Large intestine (tissue), 3 donors: ENCODE measurements at regions not wholly inside any gene's neighbourhood (a gene's known extent, or its start where the extent isn't known, plus 50 kb on each side); places are given as distances from the start of the nearest gene placed in this dataset.
A peak's percentile ranks its signal among the peaks of the same experiment; 100 is the strongest.

ENCODE experiments used
- DNase-seq, 2 donors: peaks; one replicate each; pipeline versions ENCODE4 v3.0.0 to v3.0.0-alpha.2; 2013
- H3K27ac ChIP-seq: one replicate; pipeline ENCODE4 v1.5.1; 2013; ENCODE audit warnings: low read length
- H3K27me3 ChIP-seq: 2 replicates; pipeline ENCODE4 v1.6.1; 2013; ENCODE audit warnings: low read length; ENCODE audit not compliant: control insufficient read depth, insufficient read depth
- H3K36me3 ChIP-seq: 2 replicates; pipeline ENCODE4 v1.6.1; 2013; ENCODE audit warnings: low read length; ENCODE audit not compliant: control insufficient read depth, insufficient read depth
- H3K4me1 ChIP-seq: one replicate; pipeline ENCODE4 v1.6.1; 2013; ENCODE audit warnings: low read length; ENCODE audit not compliant: control insufficient read depth, insufficient read depth
- H3K4me3 ChIP-seq: one replicate; pipeline ENCODE4 v1.5.1; 2013; ENCODE audit warnings: low read length
- H3K9me3 ChIP-seq: one replicate; pipeline ENCODE4 v1.6.1; 2013; ENCODE audit warnings: mild to moderate bottlenecking, low read depth, low read length, moderate library complexity; ENCODE audit not compliant: control insufficient read depth
- WGBS: methylation state at CpG from one replicate; pipeline ENCODE4 v1.1.5; 2013; ENCODE audit warnings: low lambda C conversion rate; ENCODE audit not compliant: insufficient coverage; 5-methylcytosine and 5-hydroxymethylcytosine counted together

DNA sequence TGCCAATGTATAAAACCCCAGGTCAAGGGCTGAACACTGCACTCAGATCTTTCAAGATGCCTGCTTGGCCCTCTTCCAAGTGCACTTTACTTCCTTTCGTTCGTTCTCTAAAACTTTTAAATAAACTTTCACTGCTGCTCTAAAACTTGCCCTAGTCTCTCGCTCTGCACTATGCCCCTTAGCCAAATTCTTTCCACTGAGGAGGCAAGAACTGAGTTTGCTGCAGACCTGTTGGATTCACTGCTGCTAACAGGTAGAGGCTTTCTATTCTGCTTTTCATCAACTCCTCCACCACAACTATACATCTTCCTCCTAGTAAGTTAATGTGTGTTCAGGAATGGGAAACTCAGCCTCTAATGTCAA is 467.9 kb downstream of the MBD2 start:
- H3K9me3 ChIP-seq, result no peaks in the 10 kb centered on the region
- H3K4me3 ChIP-seq, result no peak overlapping the region
- no peaks in the 10 kb centered on the region for H3K4me1 ChIP-seq
- WGBS, result 80% methylated on average over 1 of the region's 3 CpGs
- no peaks in the 10 kb centered on the region for H3K36me3 ChIP-seq
- DNase-seq, result no peak
- no peak overlapping the region for H3K27ac ChIP-seq
- H3K27me3 ChIP-seq, result no peaks in the 10 kb centered on the region

GRCh38 chr18:53755914-53756609 is 468.4 kb downstream of the MBD2 start:
- WGBS, result 74% methylated on average over 3 of the region's 5 CpGs
- no peaks in the 10 kb centered on the region for H3K36me3 ChIP-seq
- no peaks in the 10 kb centered on the region for H3K4me1 ChIP-seq
- no peak overlapping the region for H3K27ac ChIP-seq
- H3K9me3 ChIP-seq, result no peaks in the 10 kb centered on the region
- no peaks in the 10 kb centered on the region for H3K27me3 ChIP-seq
- DNase-seq, result peak in 1 of 2 donors; percentile 4
- H3K4me3 ChIP-seq, result no peak overlapping the region

DNA sequence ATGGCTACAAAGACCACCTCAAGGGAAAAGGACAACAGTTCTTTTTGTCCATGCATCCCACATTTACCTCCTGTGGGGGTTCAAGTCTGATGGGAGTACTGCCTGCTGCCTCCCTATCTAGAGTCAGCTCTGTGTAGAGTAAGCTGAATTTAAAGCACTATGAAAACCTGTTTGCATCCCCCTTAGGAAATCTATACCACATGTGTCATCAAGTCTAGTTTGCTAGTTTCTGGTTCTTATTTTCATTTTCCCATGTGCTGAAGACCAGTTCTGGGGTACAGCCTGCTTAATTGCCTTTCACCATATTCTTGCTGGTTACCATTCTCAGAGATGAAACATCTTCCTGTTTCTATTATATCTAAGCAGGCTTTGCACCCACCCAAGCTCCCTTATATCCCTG is 470.3 kb downstream of the MBD2 start:
- H3K4me1 ChIP-seq, result no peaks in the 10 kb centered on the region
- H3K27me3 ChIP-seq, result no peaks in the 10 kb centered on the region
- no peak overlapping the region for H3K4me3 ChIP-seq
- no peaks in the 10 kb centered on the region for H3K36me3 ChIP-seq
- no peak overlapping the region for H3K27ac ChIP-seq
- no peaks in the 10 kb centered on the region for H3K9me3 ChIP-seq
- no peak for DNase-seq

- Histone ChIP-seq H3K27me3 (no peaks in the 10 kb centered on the region), H3K36me3 (no peaks in the 10 kb centered on the region), H3K4me1 (no peaks in the 10 kb centered on the region), H3K9me3 (no peaks in the 10 kb centered on the region), H3K4me3 (no peak overlapping the region), H3K27ac (no peak overlapping the region)
- no peak for DNase-seq
- 95% methylated on average over 2 of the region's 3 CpGs for WGBS
These were observed 470.9 kb downstream of the MBD2 start for GRCh38 chr18:53753601-53754000.

DNA sequence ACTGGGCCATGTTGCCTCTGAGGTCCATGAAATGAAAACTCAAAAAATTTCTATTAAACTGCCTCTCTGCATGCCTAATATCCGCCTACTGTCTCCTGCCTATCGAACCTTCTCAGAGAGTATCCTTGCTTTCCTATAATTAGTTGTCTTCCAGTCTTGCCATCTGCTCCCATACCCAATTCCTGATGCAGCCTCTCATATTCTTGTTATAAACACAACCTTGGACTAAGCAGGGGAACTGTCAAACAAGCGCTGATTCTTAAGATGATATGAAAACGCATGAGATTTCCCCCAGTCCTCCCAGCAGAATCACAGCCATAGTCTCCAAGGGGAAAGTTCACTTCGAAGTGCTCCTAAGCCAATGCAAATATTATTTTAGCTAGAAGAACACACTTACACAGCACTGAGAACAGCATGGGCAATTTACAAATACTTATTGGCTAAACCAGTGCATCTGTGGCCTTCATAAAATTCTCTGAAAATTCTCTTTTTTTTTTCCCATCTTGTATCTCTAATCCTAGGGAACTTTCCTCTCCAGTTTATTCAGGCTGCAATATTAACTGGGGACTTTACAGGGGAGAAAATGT is 471.6 kb downstream of the MBD2 start:
- H3K4me3 ChIP-seq, result no peak overlapping the region
- H3K9me3 ChIP-seq, result no peaks in the 10 kb centered on the region
- no peaks in the 10 kb centered on the region for H3K36me3 ChIP-seq
- no peaks in the 10 kb centered on the region for H3K27me3 ChIP-seq
- DNase-seq, result no peak
- no CpG with 5 or more reads among the region's 5 CpGs for WGBS
- H3K4me1 ChIP-seq, result no peaks in the 10 kb centered on the region
- H3K27ac ChIP-seq, result no peak overlapping the region

DNA sequence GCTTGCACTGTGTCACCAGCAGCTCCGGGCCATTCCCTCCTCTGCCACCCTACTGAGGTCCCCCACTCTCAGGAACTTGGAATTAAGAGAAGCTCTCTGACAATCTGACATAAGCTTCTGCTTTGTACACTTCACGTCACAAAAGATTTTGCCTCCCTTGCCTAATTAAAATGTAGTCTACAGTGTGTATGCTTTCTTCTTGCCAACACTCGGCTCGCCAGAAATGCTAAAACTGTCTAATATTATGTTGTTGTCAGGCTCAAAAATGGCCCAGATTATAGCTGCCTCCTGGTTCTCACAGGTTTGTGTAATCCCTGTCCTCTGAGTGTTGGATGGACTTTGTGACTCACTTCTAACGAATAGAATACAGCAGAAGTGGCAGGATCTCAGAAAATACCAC is 474.7 kb downstream of the MBD2 start:
- H3K27me3 ChIP-seq, result no peaks in the 10 kb centered on the region
- DNase-seq, result no peak
- no peaks in the 10 kb centered on the region for H3K36me3 ChIP-seq
- no CpG with 5 or more reads among the region's 5 CpGs for WGBS
- no peaks in the 10 kb centered on the region for H3K4me1 ChIP-seq
- H3K4me3 ChIP-seq, result no peak overlapping the region
- H3K9me3 ChIP-seq, result no peaks in the 10 kb centered on the region
- H3K27ac ChIP-seq, result no peak overlapping the region

DNA sequence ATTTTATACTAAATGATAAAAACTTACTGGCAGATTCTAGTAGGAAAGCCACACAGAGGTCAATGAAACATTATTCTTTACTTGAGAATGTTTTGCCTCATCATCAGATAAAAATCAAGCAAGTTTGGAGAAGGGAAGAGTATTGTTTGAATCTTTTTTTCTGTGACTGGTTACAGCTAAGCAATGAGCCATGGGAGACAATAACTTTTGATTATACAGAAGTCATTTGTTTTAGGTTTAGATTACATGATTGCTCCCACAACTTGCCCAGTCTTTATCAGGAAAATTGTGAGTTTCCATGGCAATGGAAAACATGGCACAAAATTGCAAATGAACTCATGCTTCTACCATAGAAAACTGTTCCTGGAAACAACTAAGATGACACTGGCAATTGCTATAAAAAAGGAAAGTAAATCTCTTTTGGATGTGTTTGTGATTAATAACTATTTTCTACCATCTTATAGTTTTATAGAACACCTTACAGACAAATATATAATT is 476.8 kb downstream of the MBD2 start:
- no peaks in the 10 kb centered on the region for H3K9me3 ChIP-seq

GRCh38 chr18:53747210-53747609 is 477.3 kb downstream of the MBD2 start:
- no peaks in the 10 kb centered on the region for H3K4me1 ChIP-seq
- H3K9me3 ChIP-seq, result no peaks in the 10 kb centered on the region
- no peak overlapping the region for H3K4me3 ChIP-seq
- no peaks in the 10 kb centered on the region for H3K27me3 ChIP-seq
- WGBS, result 86% methylated on average over 2 of the region's 2 CpGs
- no peak for DNase-seq
- H3K27ac ChIP-seq, result no peak overlapping the region
- no peaks in the 10 kb centered on the region for H3K36me3 ChIP-seq

More for the DNA sequence above, 476.8 kb downstream of the MBD2 start:
- Histone ChIP-seq H3K36me3 (no peaks in the 10 kb centered on the region), H3K27ac (no peak overlapping the region), H3K4me3 (no peak overlapping the region), H3K4me1 (no peaks in the 10 kb centered on the region), H3K27me3 (no peaks in the 10 kb centered on the region)
- DNase-seq, result no peak

DNA sequence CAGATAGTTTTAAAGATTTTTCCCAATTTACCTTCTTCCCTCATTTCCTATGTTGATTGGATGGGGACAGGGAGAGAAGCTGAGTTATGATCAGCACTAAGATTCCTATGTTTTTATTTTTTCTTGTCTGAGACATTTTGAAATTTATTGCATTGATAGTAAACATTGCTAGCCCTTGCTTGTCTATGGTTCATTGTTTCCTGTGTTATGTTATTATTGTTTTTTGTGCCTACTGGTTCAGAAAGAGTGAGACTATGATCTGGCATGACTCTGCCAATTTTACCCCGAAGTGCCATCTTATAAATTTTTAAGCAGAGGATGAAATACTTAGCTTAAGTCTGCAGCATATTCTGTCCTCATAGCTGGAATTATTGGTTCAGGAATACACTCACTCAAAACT is 478.5 kb downstream of the MBD2 start:
- Histone ChIP-seq H3K27ac (no peak overlapping the region), H3K27me3 (no peaks in the 10 kb centered on the region), H3K4me1 (no peaks in the 10 kb centered on the region), H3K36me3 (no peaks in the 10 kb centered on the region), H3K9me3 (no peaks in the 10 kb centered on the region), H3K4me3 (no peak overlapping the region)
- 86% methylated on average over 1 of the region's 1 CpG for WGBS
- DNase-seq, result no peak

DNA sequence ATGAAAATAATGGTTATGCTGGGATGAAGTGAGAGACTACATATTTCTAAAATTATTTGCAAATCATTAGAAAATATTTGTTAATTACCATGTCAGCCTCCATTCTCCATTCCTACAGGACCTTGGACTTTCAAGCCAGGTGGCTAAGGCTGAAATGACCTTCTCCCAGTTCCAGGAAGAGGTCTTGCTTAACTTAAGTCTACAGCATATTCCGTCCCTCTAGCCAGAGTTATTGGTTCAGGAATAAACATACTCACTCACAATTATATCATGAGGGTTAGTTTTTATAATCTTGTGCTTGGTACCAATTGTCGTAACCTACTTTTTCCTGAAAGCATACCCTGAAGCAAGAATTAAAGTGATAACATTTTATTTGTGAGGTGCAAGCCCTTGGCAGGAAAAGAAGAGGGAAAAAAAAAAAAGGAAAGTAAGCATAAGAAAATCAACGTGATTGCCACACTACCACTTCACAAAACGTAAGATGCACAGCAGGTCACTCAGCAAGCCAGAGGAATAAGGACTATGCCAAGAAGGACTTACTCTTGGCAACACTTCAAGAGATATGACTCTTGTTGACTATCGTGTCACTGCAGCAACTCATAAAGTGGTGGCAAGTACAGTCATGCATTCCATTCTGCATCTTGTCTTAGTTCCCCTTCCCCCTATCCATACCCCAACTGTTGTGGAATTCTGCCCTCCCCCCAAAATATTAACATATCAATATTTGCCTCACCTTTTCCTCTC is 479.1 kb downstream of the MBD2 start:
- Histone ChIP-seq H3K9me3 (no peaks in the 10 kb centered on the region), H3K36me3 (no peaks in the 10 kb centered on the region), H3K27ac (peak overlapping the region; percentile 61), H3K4me3 (no peak overlapping the region), H3K4me1 (no peaks in the 10 kb centered on the region), H3K27me3 (no peaks in the 10 kb centered on the region)
- WGBS, result 60% methylated on average over 2 of the region's 5 CpGs
- DNase-seq, result peak; percentile 47 to 63
